ENCODE measurements at regions not wholly inside any gene's neighbourhood (a gene's known extent, or its start where the extent isn't known, plus 50 kb on each side); places are given as distances from the start of the nearest gene placed in this dataset.

DNA sequence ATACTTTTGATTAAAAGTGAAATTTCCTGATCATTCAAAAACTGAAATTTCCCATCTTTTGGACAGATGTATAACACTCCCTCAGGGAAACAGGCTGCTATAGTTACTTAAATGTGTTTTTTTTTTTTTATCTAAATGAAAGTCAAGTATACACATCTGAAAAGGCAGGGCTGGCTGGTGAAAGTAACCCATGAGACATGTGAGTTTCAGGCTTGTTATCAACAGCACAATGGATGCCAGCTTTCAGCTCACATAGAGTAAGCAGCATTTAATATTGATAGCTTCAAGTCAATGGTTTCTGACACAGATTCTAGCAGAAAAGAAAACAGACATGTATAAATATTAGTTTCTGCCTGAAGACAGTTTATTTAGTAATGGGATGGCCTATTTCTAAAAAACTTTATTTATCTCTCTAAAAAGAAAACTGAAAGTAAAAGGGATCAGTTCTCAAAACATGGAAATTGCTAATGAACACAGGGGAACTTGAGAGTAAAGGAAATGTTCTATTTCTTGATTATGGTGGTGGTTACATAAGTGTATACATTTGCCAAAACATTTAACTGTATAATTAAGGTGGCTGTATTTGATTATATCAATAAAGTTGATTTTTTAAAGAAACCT, 89.7 kb upstream of the CMC1 start:
- TF ChIP-seq, protein P1, sequence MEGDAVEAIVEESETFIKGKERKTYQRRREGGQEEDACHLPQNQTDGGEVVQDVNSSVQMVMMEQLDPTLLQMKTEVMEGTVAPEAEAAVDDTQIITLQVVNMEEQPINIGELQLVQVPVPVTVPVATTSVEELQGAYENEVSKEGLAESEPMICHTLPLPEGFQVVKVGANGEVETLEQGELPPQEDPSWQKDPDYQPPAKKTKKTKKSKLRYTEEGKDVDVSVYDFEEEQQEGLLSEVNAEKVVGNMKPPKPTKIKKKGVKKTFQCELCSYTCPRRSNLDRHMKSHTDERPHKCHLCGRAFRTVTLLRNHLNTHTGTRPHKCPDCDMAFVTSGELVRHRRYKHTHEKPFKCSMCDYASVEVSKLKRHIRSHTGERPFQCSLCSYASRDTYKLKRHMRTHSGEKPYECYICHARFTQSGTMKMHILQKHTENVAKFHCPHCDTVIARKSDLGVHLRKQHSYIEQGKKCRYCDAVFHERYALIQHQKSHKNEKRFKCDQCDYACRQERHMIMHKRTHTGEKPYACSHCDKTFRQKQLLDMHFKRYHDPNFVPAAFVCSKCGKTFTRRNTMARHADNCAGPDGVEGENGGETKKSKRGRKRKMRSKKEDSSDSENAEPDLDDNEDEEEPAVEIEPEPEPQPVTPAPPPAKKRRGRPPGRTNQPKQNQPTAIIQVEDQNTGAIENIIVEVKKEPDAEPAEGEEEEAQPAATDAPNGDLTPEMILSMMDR (IDR thresholded peaks at IDR 0.05), result no peak
- TF ChIP-seq POLR2AphosphoS5 (IDR thresholded peaks at IDR 0.05), result no peak
- TF ChIP-seq POLR2A (IDR thresholded peaks at IDR 0.05), result no peak
- TF ChIP-seq EP300 (IDR thresholded peaks at IDR 0.05), result no peak
